Psoas muscle (tissue), 7 donors: ENCODE measurements at regions not wholly inside any gene's neighbourhood (a gene's known extent, or its start where the extent isn't known, plus 50 kb on each side); places are given as distances from the start of the nearest gene placed in this dataset.

Source experiments
- ATAC-seq, 4 donors: fragments of 200-7000 bp; cut with Tn5 transposase; one replicate each; pipeline ENCODE4 v1.9.1; 2020; ENCODE audit warnings: moderate library complexity in 3 of 4, mild to moderate bottlenecking in 2 of 4
- DNase-seq, 2 donors: peaks; one replicate each; pipeline ENCODE4 v3.0.0-alpha.2; 2020
- H3K27ac ChIP-seq: fragments of 200-600 bp; one replicate; pipeline ENCODE4 v1.8.0; 2022
- H3K27me3 ChIP-seq, 3 donors: fragments of 200-600 bp in 1 of 3; one replicate each; pipeline versions ENCODE4 v1.6.1 to v1.8.0; 2013 to 2022; ENCODE audit warnings: low read length in 2 of 3, mild to moderate bottlenecking in 2 of 3, moderate library complexity in 1 of 3; ENCODE audit not compliant: insufficient read depth in 3 of 3
- H3K36me3 ChIP-seq, 2 donors: fragments of 200-600 bp in 1 of 2; one replicate each; pipeline versions ENCODE4 v1.6.1 to v1.8.0; 2013 to 2022; ENCODE audit warnings: low read depth in 1 of 2, mild to moderate bottlenecking in 1 of 2, moderate library complexity in 1 of 2; ENCODE audit not compliant: insufficient read depth in 1 of 2
- H3K4me1 ChIP-seq: fragments of 200-600 bp; one replicate; pipeline ENCODE4 v1.8.0; 2022
- H3K4me3 ChIP-seq: fragments of 200-600 bp; one replicate; pipeline ENCODE4 v1.8.0; 2022; ENCODE audit warnings: mild to moderate bottlenecking
- H3K9me3 ChIP-seq: fragments of 200-600 bp; one replicate; pipeline ENCODE4 v1.8.0; 2022
- CTCF ChIP-seq: fragments of 200-600 bp; IDR thresholded peaks from one replicate; pipeline ENCODE4 v1.8.0; 2022; ENCODE audit warnings: antibody characterized with exemption
- WGBS, 3 donors: extraction: QIAGEN DNeasy Blood & Tissue Kit; methylation state at CpG; one replicate each; pipeline versions ENCODE4 v1.1.6 to v1.1.7; 2013; 5-methylcytosine and 5-hydroxymethylcytosine counted together
- intact Hi-C, 2 donors: fragments of 100-400 bp; cut with DNase I; formaldehyde crosslinking; loops; one replicate each; pipeline versions ENCODE4 v1.11.0 to v1.14.2; 2022
- donor health status: healthy with polysubstance abuse.
- donor health status: DM: no; HTN: no; CAD: no; lungs with moderate emphysema.
- donor health status: Bipolar disorder and iron deficiency.
- donor health status: healthy.
- donor health status: DM: yes; HTN: yes; CAD: no.
- donor health status: DM: no; HTN: no; CAD: no.
- donor health status: DM: yes; HTN: yes; CAD: no.

- H3K27ac ChIP-seq, result peak overlapping the region; percentile 50
- WGBS, 3 donors, result 21 to 31% (median 24%) methylated on average over 4 of the region's 4 CpGs
- ATAC-seq (peak in 1 of 4 donors; percentile 27), DNase-seq (no peak)
- intact Hi-C loops, result no loop called here
- no peaks in the 10 kb centered on the region for H3K36me3 ChIP-seq
- TF ChIP-seq CTCF, result no peak
- no peaks in the 10 kb centered on the region for H3K4me1 ChIP-seq
- H3K9me3 ChIP-seq, result no peaks in the 10 kb centered on the region
- H3K4me3 ChIP-seq, result no peak overlapping the region
- H3K27me3 ChIP-seq, result no peaks in the 10 kb centered on the region
Observed at GRCh38 chr10:89122433-89123051, 84.6 kb downstream of the CH25H start.

- Histone ChIP-seq H3K27me3 (no peaks in the 10 kb centered on the region), H3K4me1 (no peaks in the 10 kb centered on the region), H3K27ac (no peak overlapping the region), H3K36me3 (no peaks in the 10 kb centered on the region), H3K4me3 (no peak overlapping the region), H3K9me3 (no peaks in the 10 kb centered on the region)
- no peak for TF ChIP-seq CTCF
- ATAC-seq (no peak), DNase-seq (no peak)
- intact Hi-C loops, result no loop called here
Observed at GRCh38 chr10:89121764-89122020, 85.4 kb downstream of the CH25H start.

GRCh38 chr10:89120931-89121763 lies 86.0 kb downstream of the CH25H start:
- ATAC-seq (no peak), DNase-seq (no peak)
- Histone ChIP-seq H3K27ac (no peak overlapping the region), H3K9me3 (no peaks in the 10 kb centered on the region), H3K4me3 (no peak overlapping the region), H3K36me3 (no peaks in the 10 kb centered on the region), H3K4me1 (no peaks in the 10 kb centered on the region), H3K27me3 (no peaks in the 10 kb centered on the region)
- 79 to 86% (median 83%) methylated on average over 5 of the region's 5 CpGs for WGBS, 3 donors
- no peak for TF ChIP-seq CTCF
- intact Hi-C loops, result no loop called here

- H3K27me3 ChIP-seq, result no peaks in the 10 kb centered on the region
- ATAC-seq (no peak), DNase-seq (no peak)
- H3K4me3 ChIP-seq, result no peak overlapping the region
- 87 to 100% (median 95%) methylated on average over 1 of the region's 1 CpG for WGBS, 3 donors
- no peak for TF ChIP-seq CTCF
- no peak overlapping the region for H3K27ac ChIP-seq
- no peaks in the 10 kb centered on the region for H3K4me1 ChIP-seq
- intact Hi-C loops, result no loop called here
- no peaks in the 10 kb centered on the region for H3K9me3 ChIP-seq
- H3K36me3 ChIP-seq, result no peaks in the 10 kb centered on the region
Observed at GRCh38 chr10:89119651-89120050, 87.5 kb downstream of the CH25H start.

- Histone ChIP-seq H3K4me1 (no peaks in the 10 kb centered on the region), H3K36me3 (no peaks in the 10 kb centered on the region), H3K9me3 (no peaks in the 10 kb centered on the region), H3K4me3 (no peak overlapping the region), H3K27ac (no peak overlapping the region), H3K27me3 (no peaks in the 10 kb centered on the region)
- no peak for TF ChIP-seq CTCF
- WGBS, 3 donors, result 0 to 81% (median 79%) methylated on average over 1 of the region's 1 CpG
- intact Hi-C loops, result no loop called here
- DNase-seq, result no peak
- ATAC-seq, result no peak
Observed at GRCh38 chr10:89118091-89118490, 89.0 kb downstream of the CH25H start.
